ENCODE measurements at regions not wholly inside any gene's neighbourhood (a gene's known extent, or its start where the extent isn't known, plus 50 kb on each side); places are given as distances from the start of the nearest gene placed in this dataset.

- intact Hi-C loops (cut with DNase I, micrococcal nuclease) = no loop called here
- H3K36me3 ChIP-seq (ENCODE audit: insufficient read depth, low read length) = no peaks in the 10 kb centered on the region
- ATAC-seq (ENCODE audit: poor library complexity) (no peak), DNase-seq (no peak)
- no peaks in the 10 kb centered on the region for H3K4me1 ChIP-seq (ENCODE audit: insufficient read depth, low read length)
- H3K4me3 ChIP-seq (ENCODE audit: low read length) = no peak overlapping the region
- Mint-ChIP-seq H3K27ac (no peak overlapping the region), H3K36me3 (ENCODE audit: low read depth) (no peaks in the 10 kb centered on the region), H3K4me3 (no peak overlapping the region), H3K4me1 (ENCODE audit: low read depth) (no peaks in the 10 kb centered on the region), H3K27me3 (peaks cover 6% of the 10 kb centered on the region), H3K9me3 (no peaks in the 10 kb centered on the region)
- no peak overlapping the region for H3K27ac ChIP-seq (ENCODE audit: low read depth in 1 of 2, low read length in 2 of 2)
- TF ChIP-seq CTCF (IDR thresholded peaks at IDR 0.05) = no peak
- POLR2A ChIA-PET = no interaction called here
- H3K27me3 ChIP-seq (ENCODE audit: control insufficient read depth in 1 of 2, insufficient read depth in 2 of 2, low read length in 2 of 2) = no peaks in the 10 kb centered on the region
- CTCF ChIA-PET = no interaction called here
- H3K9me3 ChIP-seq (ENCODE audit: control insufficient read depth in 1 of 2, insufficient read depth in 1 of 2, low read length in 2 of 2) = peaks cover 0 to 21% of the 10 kb centered on the region in 2 experiments
Measured at GRCh38 chr20:56873836-56874235, 244.7 kb downstream of the TFAP2C start.

- intact Hi-C loops (cut with DNase I, micrococcal nuclease) = no loop called here
- no peaks in the 10 kb centered on the region for H3K9me3 Mint-ChIP-seq
- no peaks in the 10 kb centered on the region for H3K4me1 Mint-ChIP-seq (ENCODE audit: low read depth)
- ChIA-PET POLR2A (no interaction called here), CTCF (no interaction called here)
- H3K27me3 ChIP-seq (ENCODE audit: control insufficient read depth in 1 of 2, insufficient read depth in 2 of 2, low read length in 2 of 2) = no peaks in the 10 kb centered on the region
- no peak overlapping the region for H3K27ac ChIP-seq (ENCODE audit: low read depth in 1 of 2, low read length in 2 of 2)
- H3K36me3 Mint-ChIP-seq (ENCODE audit: low read depth) = no peaks in the 10 kb centered on the region
- no peak overlapping the region for H3K4me3 ChIP-seq (ENCODE audit: low read length)
- no peak overlapping the region for H3K4me3 Mint-ChIP-seq
- ATAC-seq (ENCODE audit: poor library complexity) = no peak
- DNase-seq = no peak
- peaks cover 0 to 21% of the 10 kb centered on the region in 2 experiments for H3K9me3 ChIP-seq (ENCODE audit: control insufficient read depth in 1 of 2, insufficient read depth in 1 of 2, low read length in 2 of 2)
- no peaks in the 10 kb centered on the region for H3K4me1 ChIP-seq (ENCODE audit: insufficient read depth, low read length)
- no peaks in the 10 kb centered on the region for H3K36me3 ChIP-seq (ENCODE audit: insufficient read depth, low read length)
- no peak overlapping the region for H3K27ac Mint-ChIP-seq
- TF ChIP-seq CTCF (IDR thresholded peaks at IDR 0.05) = no peak
- H3K27me3 Mint-ChIP-seq = peaks cover 1% of the 10 kb centered on the region
Measured at GRCh38 chr20:56875052-56875659, 246.1 kb downstream of the TFAP2C start.

DNA sequence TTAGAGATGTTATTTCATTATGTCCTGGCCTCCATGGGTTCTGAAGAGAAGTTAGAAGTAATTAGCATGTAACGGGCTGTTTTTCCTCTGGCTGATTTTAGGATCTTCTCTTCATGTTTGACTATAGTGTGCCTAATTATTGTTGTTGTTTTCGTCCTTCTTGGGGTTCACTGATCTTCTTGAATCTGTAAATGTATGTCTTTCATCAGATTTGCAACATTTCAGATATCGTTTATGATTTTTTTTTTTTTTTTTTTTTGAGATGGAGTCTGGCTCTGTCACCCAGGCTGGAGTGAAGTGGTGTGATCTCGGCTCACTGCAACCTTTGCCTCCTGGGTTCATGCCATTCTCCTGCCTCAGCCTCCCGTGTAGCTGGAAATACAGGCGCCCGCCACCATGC, 246.7 kb downstream of the TFAP2C start:
- no peak for DNase-seq
- no peak overlapping the region for H3K4me3 ChIP-seq (ENCODE audit: low read length)
- no peak for ATAC-seq (ENCODE audit: poor library complexity)
- Mint-ChIP-seq H3K4me1 (ENCODE audit: low read depth) (no peaks in the 10 kb centered on the region), H3K9me3 (no peaks in the 10 kb centered on the region), H3K27me3 (no peaks in the 10 kb centered on the region), H3K27ac (no peak overlapping the region), H3K36me3 (ENCODE audit: low read depth) (no peaks in the 10 kb centered on the region), H3K4me3 (no peak overlapping the region)
- H3K9me3 ChIP-seq (ENCODE audit: control insufficient read depth in 1 of 2, insufficient read depth in 1 of 2, low read length in 2 of 2) = peaks cover 0 to 21% of the 10 kb centered on the region in 2 experiments
- no peaks in the 10 kb centered on the region for H3K27me3 ChIP-seq (ENCODE audit: control insufficient read depth in 1 of 2, insufficient read depth in 2 of 2, low read length in 2 of 2)
- no peaks in the 10 kb centered on the region for H3K36me3 ChIP-seq (ENCODE audit: insufficient read depth, low read length)
- POLR2A ChIA-PET = no interaction called here
- intact Hi-C loops (cut with DNase I, micrococcal nuclease) = no loop called here
- CTCF ChIA-PET = no interaction called here
- no peak for TF ChIP-seq CTCF (IDR thresholded peaks at IDR 0.05)
- no peak overlapping the region for H3K27ac ChIP-seq (ENCODE audit: low read depth in 1 of 2, low read length in 2 of 2)
- H3K4me1 ChIP-seq (ENCODE audit: insufficient read depth, low read length) = no peaks in the 10 kb centered on the region

Measured in CD4-positive, alpha-beta T cell (primary cell).